ENCODE measurements at regions not wholly inside any gene's neighbourhood (a gene's known extent, or its start where the extent isn't known, plus 50 kb on each side); places are given as distances from the start of the nearest gene placed in this dataset.

DNA sequence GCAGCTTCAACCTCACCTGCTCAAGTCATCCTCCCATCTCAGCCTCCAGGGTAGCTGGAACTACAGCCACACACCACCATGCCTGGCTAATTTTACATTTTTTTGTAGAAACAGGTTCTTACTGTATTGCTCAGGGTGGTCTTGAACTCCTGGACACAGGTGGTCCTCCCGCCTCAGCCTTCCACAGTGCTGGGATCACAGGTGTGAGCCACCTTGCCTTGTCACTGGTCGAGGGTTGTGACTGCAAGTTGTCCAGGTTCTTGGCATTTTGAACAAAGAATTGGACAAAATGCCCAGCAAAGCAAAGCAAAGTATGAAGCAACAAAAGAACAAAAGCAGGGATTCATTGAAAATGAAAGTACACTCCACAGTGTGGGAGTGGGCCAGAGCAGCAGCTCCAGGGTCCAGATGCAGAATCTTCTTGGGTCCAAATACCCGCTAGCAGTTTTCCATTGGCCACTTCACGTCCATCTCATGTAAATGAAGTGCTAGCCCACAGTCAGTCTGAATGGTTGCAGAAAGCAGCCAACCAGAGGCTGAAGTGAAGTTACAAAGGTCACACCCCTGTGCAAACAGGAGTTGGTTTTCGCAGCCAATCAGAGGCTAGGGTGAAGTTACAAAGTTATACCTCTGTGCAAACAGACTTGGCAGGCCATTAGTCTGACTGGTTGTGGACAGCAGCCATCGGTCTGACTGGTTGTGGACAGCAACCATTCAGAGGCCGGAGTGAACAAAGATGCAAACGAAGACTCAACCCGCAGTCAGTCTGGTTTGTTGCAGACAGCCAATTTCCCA, 109.5 kb upstream of the KIF26B start:
- intact Hi-C loops (cut with micrococcal nuclease): no loop called here
- no peaks in the 10 kb centered on the region for H3K27me3 Mint-ChIP-seq (ENCODE audit: low read depth in 2 of 2)
- no peaks in the 10 kb centered on the region for H3K36me3 Mint-ChIP-seq
- H3K27ac Mint-ChIP-seq: no peak overlapping the region
- H3K36me3 ChIP-seq (ENCODE audit: control insufficient read depth, insufficient read depth, low read length): no peaks in the 10 kb centered on the region
- ATAC-seq (no peak), DNase-seq (no peak)
- H3K9me3 Mint-ChIP-seq: no peaks in the 10 kb centered on the region
- no peaks in the 10 kb centered on the region for H3K4me1 Mint-ChIP-seq
- H3K9me3 ChIP-seq (ENCODE audit: control insufficient read depth, insufficient read depth, low read length): no peaks in the 10 kb centered on the region
- no peak overlapping the region for H3K4me3 Mint-ChIP-seq
- 92% methylated on average over 9 of the region's 9 CpGs for WGBS (ENCODE audit: insufficient coverage)
- TF ChIP-seq, protein P1, sequence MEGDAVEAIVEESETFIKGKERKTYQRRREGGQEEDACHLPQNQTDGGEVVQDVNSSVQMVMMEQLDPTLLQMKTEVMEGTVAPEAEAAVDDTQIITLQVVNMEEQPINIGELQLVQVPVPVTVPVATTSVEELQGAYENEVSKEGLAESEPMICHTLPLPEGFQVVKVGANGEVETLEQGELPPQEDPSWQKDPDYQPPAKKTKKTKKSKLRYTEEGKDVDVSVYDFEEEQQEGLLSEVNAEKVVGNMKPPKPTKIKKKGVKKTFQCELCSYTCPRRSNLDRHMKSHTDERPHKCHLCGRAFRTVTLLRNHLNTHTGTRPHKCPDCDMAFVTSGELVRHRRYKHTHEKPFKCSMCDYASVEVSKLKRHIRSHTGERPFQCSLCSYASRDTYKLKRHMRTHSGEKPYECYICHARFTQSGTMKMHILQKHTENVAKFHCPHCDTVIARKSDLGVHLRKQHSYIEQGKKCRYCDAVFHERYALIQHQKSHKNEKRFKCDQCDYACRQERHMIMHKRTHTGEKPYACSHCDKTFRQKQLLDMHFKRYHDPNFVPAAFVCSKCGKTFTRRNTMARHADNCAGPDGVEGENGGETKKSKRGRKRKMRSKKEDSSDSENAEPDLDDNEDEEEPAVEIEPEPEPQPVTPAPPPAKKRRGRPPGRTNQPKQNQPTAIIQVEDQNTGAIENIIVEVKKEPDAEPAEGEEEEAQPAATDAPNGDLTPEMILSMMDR (IDR thresholded peaks at IDR 0.05): no peak
- no peak overlapping the region for H3K27ac ChIP-seq (ENCODE audit: low read length)
- H3K4me3 ChIP-seq (ENCODE audit: low read length): no peak overlapping the region
- H3K4me1 ChIP-seq (ENCODE audit: control insufficient read depth, insufficient read depth, low read length): no peaks in the 10 kb centered on the region
- H3K27me3 ChIP-seq (ENCODE audit: control insufficient read depth, insufficient read depth, low read length): no peaks in the 10 kb centered on the region

DNA sequence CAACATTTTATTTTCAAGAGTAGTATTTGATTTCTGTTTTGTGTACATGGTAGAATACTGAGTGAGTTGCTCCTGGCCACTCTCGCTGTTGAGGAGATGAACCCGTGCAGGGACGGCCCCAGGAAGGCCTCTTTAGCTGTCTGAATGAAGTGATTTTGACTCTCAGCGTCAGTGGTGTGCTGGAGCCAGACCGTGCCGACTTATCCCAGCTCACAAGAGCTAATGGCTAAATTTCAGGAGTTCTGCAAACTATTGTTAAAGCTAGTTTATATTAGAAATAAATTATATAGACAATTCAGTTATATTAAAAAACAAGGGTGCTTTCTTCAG, 111.2 kb upstream of the KIF26B start:
- TF ChIP-seq, protein P1 (IDR thresholded peaks at IDR 0.05): no peak
- no peak overlapping the region for H3K4me3 Mint-ChIP-seq
- Histone ChIP-seq H3K27ac (ENCODE audit: low read length) (no peak overlapping the region), H3K4me1 (ENCODE audit: control insufficient read depth, insufficient read depth, low read length) (no peaks in the 10 kb centered on the region), H3K36me3 (ENCODE audit: control insufficient read depth, insufficient read depth, low read length) (no peaks in the 10 kb centered on the region), H3K9me3 (ENCODE audit: control insufficient read depth, insufficient read depth, low read length) (no peaks in the 10 kb centered on the region), H3K27me3 (ENCODE audit: control insufficient read depth, insufficient read depth, low read length) (no peaks in the 10 kb centered on the region), H3K4me3 (ENCODE audit: low read length) (no peak overlapping the region)
- DNase-seq (no peak), ATAC-seq (no peak)
- no peaks in the 10 kb centered on the region for H3K9me3 Mint-ChIP-seq
- no peak overlapping the region for H3K27ac Mint-ChIP-seq
- intact Hi-C loops (cut with micrococcal nuclease): loop anchor here (5.0 kb wide), 1 partner anchor 126 kb away; no protein-coding TSS in a partner anchor
- 91% methylated on average over 6 of the region's 6 CpGs for WGBS (ENCODE audit: insufficient coverage)
- H3K4me1 Mint-ChIP-seq: no peaks in the 10 kb centered on the region
- no peaks in the 10 kb centered on the region for H3K27me3 Mint-ChIP-seq (ENCODE audit: low read depth in 2 of 2)
- H3K36me3 Mint-ChIP-seq: no peaks in the 10 kb centered on the region

DNA sequence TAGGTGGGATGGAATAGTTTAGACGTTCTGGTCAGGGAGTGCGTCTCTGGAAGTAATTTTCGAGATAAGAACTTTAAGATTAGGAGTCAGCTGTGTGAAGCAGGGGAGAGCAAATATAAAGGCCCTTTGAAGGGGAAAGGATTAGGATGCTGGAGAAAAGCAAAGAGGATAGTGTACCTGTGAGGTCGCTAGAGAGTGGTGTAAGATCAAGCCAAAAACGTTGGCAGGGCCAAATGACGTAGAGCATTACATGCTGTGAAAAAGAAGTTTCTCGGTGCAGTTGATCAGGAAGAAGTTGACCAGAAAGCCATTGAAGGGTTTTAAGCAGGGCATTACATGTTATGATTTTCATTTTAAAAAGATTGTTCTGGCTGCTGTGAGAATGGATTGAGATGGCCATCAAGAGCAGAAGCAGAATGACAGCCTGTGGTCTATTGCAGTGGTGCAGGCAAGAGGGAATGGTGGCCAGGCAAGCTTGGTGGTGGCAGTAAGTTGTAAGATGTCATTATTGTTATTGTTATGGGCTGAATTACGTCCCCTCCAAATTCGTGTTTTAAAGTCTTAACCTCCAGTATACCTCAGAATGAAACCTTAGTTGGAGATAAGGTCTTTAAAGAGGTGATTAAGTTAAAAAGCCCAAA, 113.6 kb upstream of the KIF26B start:
- Histone ChIP-seq H3K36me3 (ENCODE audit: control insufficient read depth, insufficient read depth, low read length) (no peaks in the 10 kb centered on the region), H3K27me3 (ENCODE audit: control insufficient read depth, insufficient read depth, low read length) (no peaks in the 10 kb centered on the region), H3K4me1 (ENCODE audit: control insufficient read depth, insufficient read depth, low read length) (no peaks in the 10 kb centered on the region), H3K9me3 (ENCODE audit: control insufficient read depth, insufficient read depth, low read length) (no peaks in the 10 kb centered on the region), H3K27ac (ENCODE audit: low read length) (no peak overlapping the region), H3K4me3 (ENCODE audit: low read length) (no peak overlapping the region)
- WGBS (ENCODE audit: insufficient coverage): 92% methylated on average over 7 of the region's 9 CpGs
- Mint-ChIP-seq H3K27me3 (ENCODE audit: low read depth in 2 of 2) (no peaks in the 10 kb centered on the region), H3K27ac (no peak overlapping the region), H3K36me3 (no peaks in the 10 kb centered on the region), H3K9me3 (no peaks in the 10 kb centered on the region), H3K4me1 (no peaks in the 10 kb centered on the region), H3K4me3 (no peak overlapping the region)
- ATAC-seq (no peak), DNase-seq (no peak)
- intact Hi-C loops (cut with micrococcal nuclease): loop anchor here (5.0 kb wide), 1 partner anchor 124 kb away; no protein-coding TSS in a partner anchor
- TF ChIP-seq, protein P1 (IDR thresholded peaks at IDR 0.05): no peak
